ENCODE measurements at regions not wholly inside any gene's neighbourhood (a gene's known extent, or its start where the extent isn't known, plus 50 kb on each side); places are given as distances from the start of the nearest gene placed in this dataset.
"Not testable (repeated sequence)": the region's sequence is repeated elsewhere in the genome, so short reads cannot be mapped to it uniquely, and the experiment has no call there.

- Histone ChIP-seq H3K27me3 (ENCODE audit: insufficient read depth, low read length) (no peaks in the 10 kb centered on the region), H3K4me3 (ENCODE audit: low read length) (no peak overlapping the region), H3K36me3 (ENCODE audit: insufficient read depth, low read length) (no peaks in the 10 kb centered on the region), H3K9me3 (ENCODE audit: insufficient read depth, low read depth, low read length) (peaks cover 7% of the 10 kb centered on the region; the same call in 1 of the 2 replicates), H3K27ac (ENCODE audit: low read depth, low read length) (no peak overlapping the region), H3K4me1 (ENCODE audit: insufficient read depth, low read length) (no peaks in the 10 kb centered on the region), H3K9ac (ENCODE audit: low read depth, low read length) (no peak overlapping the region)
- WGBS = no CpG with 5 or more reads among the region's 2 CpGs
Measured at GRCh38 chr5:51694826-51695225, 311.6 kb downstream of the ISL1 start.

GRCh38 chr5:51696122-51696521, 312.9 kb downstream of the ISL1 start:
- H3K9ac ChIP-seq (ENCODE audit: low read depth, low read length) = no peak overlapping the region
- no peak overlapping the region for H3K4me3 ChIP-seq (ENCODE audit: low read length)
- no peak overlapping the region for H3K27ac ChIP-seq (ENCODE audit: low read depth, low read length)
- no peaks in the 10 kb centered on the region for H3K27me3 ChIP-seq (ENCODE audit: insufficient read depth, low read length)
- WGBS = 100% methylated on average over 3 of the region's 3 CpGs
- H3K9me3 ChIP-seq (ENCODE audit: insufficient read depth, low read depth, low read length) = peaks cover 7% of the 10 kb centered on the region; the same call in 1 of the 2 replicates
- H3K36me3 ChIP-seq (ENCODE audit: insufficient read depth, low read length) = no peaks in the 10 kb centered on the region
- no peaks in the 10 kb centered on the region for H3K4me1 ChIP-seq (ENCODE audit: insufficient read depth, low read length)

DNA sequence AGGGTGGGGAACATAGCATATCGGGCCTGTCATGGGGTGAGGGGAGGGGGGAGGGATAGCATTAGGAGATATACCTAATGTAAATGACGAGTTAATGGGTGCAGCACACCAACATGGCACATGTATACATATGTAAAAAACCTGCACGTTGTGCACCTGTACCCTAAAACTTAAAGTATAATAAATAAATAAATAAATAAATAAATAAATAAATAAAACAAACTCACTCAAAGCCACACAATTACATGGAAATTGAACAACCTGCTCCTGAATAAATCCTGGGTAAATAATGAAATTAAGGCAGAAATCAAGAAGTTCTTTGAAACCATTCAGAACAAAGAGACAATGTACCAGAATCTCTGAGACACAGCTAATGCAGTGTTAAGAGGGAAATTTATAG, 318.8 kb downstream of the ISL1 start:
- not testable (repeated sequence) for H3K27ac ChIP-seq (ENCODE audit: low read depth, low read length); H3K27me3 ChIP-seq (ENCODE audit: insufficient read depth, low read length); H3K9me3 ChIP-seq (ENCODE audit: insufficient read depth, low read depth, low read length); H3K4me1 ChIP-seq (ENCODE audit: insufficient read depth, low read length); H3K36me3 ChIP-seq (ENCODE audit: insufficient read depth, low read length); H3K9ac ChIP-seq (ENCODE audit: low read depth, low read length); H3K4me3 ChIP-seq (ENCODE audit: low read length)
- 100% methylated on average over 1 of the region's 3 CpGs for WGBS

GRCh38 chr5:51712201-51712600, 329.0 kb downstream of the ISL1 start:
- H3K27me3 ChIP-seq (ENCODE audit: insufficient read depth, low read length) = no peaks in the 10 kb centered on the region
- no peak overlapping the region for H3K9ac ChIP-seq (ENCODE audit: low read depth, low read length)
- 95% methylated on average over 5 of the region's 5 CpGs for WGBS

DNA sequence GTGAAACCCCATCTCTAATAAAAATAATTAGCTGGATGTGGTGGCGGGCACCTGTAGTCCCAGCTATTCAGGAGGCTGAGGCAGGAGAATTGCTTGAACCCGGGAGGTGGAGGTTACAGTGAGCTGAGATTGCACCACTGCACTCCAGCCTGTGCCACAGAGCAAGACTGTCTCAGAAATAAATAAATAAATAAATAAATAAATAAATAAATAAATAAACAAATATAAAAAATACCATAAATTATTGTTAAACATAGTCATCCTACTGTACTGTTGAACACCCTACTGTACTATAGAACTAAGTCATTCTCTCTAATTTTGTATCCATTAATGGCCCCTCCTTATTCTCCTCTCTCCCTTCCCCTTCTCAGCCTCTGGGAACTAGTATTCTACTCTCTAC, 332.2 kb downstream of the ISL1 start:
- WGBS = 97% methylated on average over 2 of the region's 2 CpGs
- not testable (repeated sequence) for H3K9ac ChIP-seq (ENCODE audit: low read depth, low read length); H3K9me3 ChIP-seq (ENCODE audit: insufficient read depth, low read depth, low read length); H3K4me3 ChIP-seq (ENCODE audit: low read length); H3K27ac ChIP-seq (ENCODE audit: low read depth, low read length); H3K4me1 ChIP-seq (ENCODE audit: insufficient read depth, low read length); H3K36me3 ChIP-seq (ENCODE audit: insufficient read depth, low read length); H3K27me3 ChIP-seq (ENCODE audit: insufficient read depth, low read length)

More at GRCh38 chr5:51712201-51712600, 329.0 kb downstream of the ISL1 start:
- H3K4me1 ChIP-seq (ENCODE audit: insufficient read depth, low read length) = no peaks in the 10 kb centered on the region
- H3K36me3 ChIP-seq (ENCODE audit: insufficient read depth, low read length) = no peaks in the 10 kb centered on the region
- no peak overlapping the region for H3K27ac ChIP-seq (ENCODE audit: low read depth, low read length)
- H3K9me3 ChIP-seq (ENCODE audit: insufficient read depth, low read depth, low read length) = no peaks in the 10 kb centered on the region
- H3K4me3 ChIP-seq (ENCODE audit: low read length) = no peak overlapping the region

GRCh38 chr5:51731421-51732029, 348.3 kb downstream of the ISL1 start:
- Histone ChIP-seq H3K4me1 (ENCODE audit: insufficient read depth, low read length) (peaks cover 6% of the 10 kb centered on the region; the same call in 1 of the 2 replicates), H3K27me3 (ENCODE audit: insufficient read depth, low read length) (peaks cover 4% of the 10 kb centered on the region; the same call in 1 of the 2 replicates), H3K9ac (ENCODE audit: low read depth, low read length) (no peak overlapping the region), H3K27ac (ENCODE audit: low read depth, low read length) (no peak overlapping the region), H3K36me3 (ENCODE audit: insufficient read depth, low read length) (no peaks in the 10 kb centered on the region), H3K4me3 (ENCODE audit: low read length) (no peak overlapping the region), H3K9me3 (ENCODE audit: insufficient read depth, low read depth, low read length) (no peaks in the 10 kb centered on the region)
- WGBS = 86% methylated on average over 2 of the region's 2 CpGs

DNA sequence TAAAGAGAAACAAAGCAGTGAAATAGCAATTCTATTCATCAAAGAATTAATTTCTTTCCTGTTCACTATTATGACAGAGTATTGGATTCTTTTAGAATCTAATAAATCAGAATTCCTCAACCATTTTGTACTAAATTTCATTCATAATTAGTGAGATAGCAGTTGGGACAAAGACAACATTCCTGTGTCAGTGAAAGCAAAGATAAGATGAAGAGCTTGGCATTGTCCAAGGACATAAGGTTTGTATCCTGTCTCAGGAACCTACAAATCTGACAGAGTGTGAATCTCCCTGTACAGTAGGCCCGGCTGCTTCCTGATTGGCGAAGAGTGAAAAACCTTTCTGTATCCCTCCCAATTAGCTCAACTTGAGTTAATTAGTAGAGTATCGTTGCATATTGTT, 349.1 kb downstream of the ISL1 start:
- 50% methylated on average over 2 of the region's 3 CpGs for WGBS
- H3K27ac ChIP-seq (ENCODE audit: low read depth, low read length) = no peak overlapping the region
- no peak overlapping the region for H3K9ac ChIP-seq (ENCODE audit: low read depth, low read length)
- peaks cover 4% of the 10 kb centered on the region; the same call in 1 of the 2 replicates for H3K27me3 ChIP-seq (ENCODE audit: insufficient read depth, low read length)
- peaks cover 6% of the 10 kb centered on the region; the same call in 1 of the 2 replicates for H3K4me1 ChIP-seq (ENCODE audit: insufficient read depth, low read length)
- H3K4me3 ChIP-seq (ENCODE audit: low read length) = no peak overlapping the region
- H3K36me3 ChIP-seq (ENCODE audit: insufficient read depth, low read length) = no peaks in the 10 kb centered on the region
- H3K9me3 ChIP-seq (ENCODE audit: insufficient read depth, low read depth, low read length) = no peaks in the 10 kb centered on the region

GRCh38 chr5:51734677-51735076, 351.4 kb downstream of the ISL1 start:
- Histone ChIP-seq H3K9ac (ENCODE audit: low read depth, low read length) (no peak overlapping the region), H3K27me3 (ENCODE audit: insufficient read depth, low read length) (peaks cover 4% of the 10 kb centered on the region; the same call in 1 of the 2 replicates), H3K27ac (ENCODE audit: low read depth, low read length) (no peak overlapping the region), H3K36me3 (ENCODE audit: insufficient read depth, low read length) (no peaks in the 10 kb centered on the region), H3K4me1 (ENCODE audit: insufficient read depth, low read length) (peaks cover 6% of the 10 kb centered on the region; the same call in 1 of the 2 replicates), H3K4me3 (ENCODE audit: low read length) (no peak overlapping the region), H3K9me3 (ENCODE audit: insufficient read depth, low read depth, low read length) (no peaks in the 10 kb centered on the region)
- 100% methylated on average over 3 of the region's 3 CpGs for WGBS

GRCh38 chr5:51746023-51746422, 362.8 kb downstream of the ISL1 start:
- Histone ChIP-seq H3K27ac (ENCODE audit: low read depth, low read length) (no peak overlapping the region), H3K9me3 (ENCODE audit: insufficient read depth, low read depth, low read length) (peaks cover 6% of the 10 kb centered on the region; the same call in 1 of the 2 replicates), H3K9ac (ENCODE audit: low read depth, low read length) (no peak overlapping the region), H3K4me1 (ENCODE audit: insufficient read depth, low read length) (no peaks in the 10 kb centered on the region), H3K27me3 (ENCODE audit: insufficient read depth, low read length) (no peaks in the 10 kb centered on the region), H3K4me3 (ENCODE audit: low read length) (no peak overlapping the region), H3K36me3 (ENCODE audit: insufficient read depth, low read length) (no peaks in the 10 kb centered on the region)

- Histone ChIP-seq H3K4me3 (ENCODE audit: low read length) (no peak overlapping the region), H3K9ac (ENCODE audit: low read depth, low read length) (no peak overlapping the region), H3K27me3 (ENCODE audit: insufficient read depth, low read length) (no peaks in the 10 kb centered on the region), H3K36me3 (ENCODE audit: insufficient read depth, low read length) (no peaks in the 10 kb centered on the region), H3K4me1 (ENCODE audit: insufficient read depth, low read length) (no peaks in the 10 kb centered on the region), H3K9me3 (ENCODE audit: insufficient read depth, low read depth, low read length) (no peaks in the 10 kb centered on the region), H3K27ac (ENCODE audit: low read depth, low read length) (no peak overlapping the region)
- 97% methylated on average over 2 of the region's 2 CpGs for WGBS
Measured at GRCh38 chr5:51748647-51749046, 365.4 kb downstream of the ISL1 start.
